ENCODE measurements at regions not wholly inside any gene's neighbourhood (a gene's known extent, or its start where the extent isn't known, plus 50 kb on each side); places are given as distances from the start of the nearest gene placed in this dataset.
"Not testable (repeated sequence)": the region's sequence is repeated elsewhere in the genome, so short reads cannot be mapped to it uniquely, and the experiment has no call there.

GRCh38 chr2:104977958-104978357, 59.9 kb upstream of the MRPS9 start:
- no peak for DNase-seq

DNA sequence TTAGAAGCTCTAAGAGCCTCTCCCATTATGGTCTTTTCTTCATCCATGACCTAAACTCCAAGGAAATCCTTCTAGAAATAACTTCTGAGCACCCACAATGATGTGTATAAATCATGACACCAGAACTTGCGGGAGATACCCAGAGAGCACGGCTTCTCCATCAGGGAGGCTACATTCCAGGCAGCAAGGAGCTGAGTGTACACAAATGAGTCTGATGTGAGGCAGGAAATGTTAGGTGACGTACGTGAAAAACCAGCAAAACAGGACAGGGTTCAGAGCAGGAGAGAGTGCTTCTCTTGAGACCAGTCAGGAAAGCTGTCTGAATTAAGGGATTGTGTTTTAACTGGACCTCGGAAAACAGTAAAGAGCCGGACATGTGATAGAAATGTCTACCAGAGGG, 58.1 kb upstream of the MRPS9 start:
- DNase-seq, result not testable (repeated sequence)

DNA sequence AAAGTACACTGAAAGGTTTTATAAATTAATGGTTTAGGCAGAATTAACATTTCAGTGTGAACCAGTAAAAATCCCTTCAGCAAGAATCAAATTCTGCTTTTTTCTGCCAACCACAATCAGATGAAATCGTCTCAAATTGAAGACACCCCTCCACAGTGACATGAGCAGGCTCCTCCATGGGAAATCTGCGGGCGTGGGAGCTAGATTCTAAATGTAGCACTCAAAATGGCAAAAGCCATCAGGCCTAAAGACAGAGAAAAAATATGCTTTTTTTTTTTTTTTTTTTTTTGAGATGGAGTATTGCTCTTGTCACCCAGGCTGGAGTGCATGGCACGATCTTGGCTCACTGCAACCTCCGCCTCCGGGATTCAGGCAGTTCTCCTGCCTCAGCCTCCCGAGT, 55.8 kb upstream of the MRPS9 start:
- DNase-seq, result no peak
